Sigmoid colon (tissue), 4 donors: ENCODE measurements at regions not wholly inside any gene's neighbourhood (a gene's known extent, or its start where the extent isn't known, plus 50 kb on each side); places are given as distances from the start of the nearest gene placed in this dataset.

Source experiments
- CTCF ChIP-seq, 4 experiments: fragments of 450-650 bp in 3 of 4; fragments of 200-600 bp in 1 of 4; IDR thresholded peaks; one replicate each; pipeline ENCODE4 v1.5.1; 2016 to 2019; ENCODE audit warnings: antibody characterized with exemption in 4 of 4, mild to moderate bottlenecking in 3 of 4, moderate library complexity in 2 of 4
- POLR2A ChIP-seq, 2 donors: fragments of 450-650 bp; IDR thresholded peaks; one replicate each; pipeline ENCODE4 v1.6.1; 2016; ENCODE audit warnings: antibody characterized with exemption in 2 of 2, mild to moderate bottlenecking in 2 of 2, moderate library complexity in 2 of 2
- POLR2AphosphoS5 ChIP-seq, 4 donors: sonication (generic); formaldehyde crosslinking; IDR thresholded peaks; one replicate each; pipeline ENCODE4 v1.6.1; 2017; ENCODE audit warnings: antibody characterized with exemption in 4 of 4

DNA sequence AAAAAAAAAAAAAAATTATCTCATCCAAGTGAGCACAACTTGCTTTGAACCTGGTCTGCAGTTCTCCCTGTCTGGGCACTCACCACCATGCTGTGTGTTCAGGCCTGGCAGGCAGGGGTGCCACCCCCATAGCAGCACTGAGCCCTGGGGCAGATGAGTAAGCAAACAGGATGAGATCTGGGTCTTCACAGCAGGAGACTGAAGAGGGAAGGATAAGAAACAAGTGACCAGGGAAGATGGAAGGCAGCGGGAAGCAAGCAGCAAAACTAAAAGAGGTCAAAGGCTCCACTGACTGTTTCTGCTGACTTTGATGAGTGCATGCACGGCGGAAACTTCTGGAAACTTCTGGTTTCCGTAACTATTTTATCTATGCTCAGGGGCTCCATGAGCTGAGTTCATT lies 133.5 kb upstream of the SOD1 start:
- TF ChIP-seq CTCF (IDR thresholded peaks at IDR 0.05), result no peak
- TF ChIP-seq POLR2A (IDR thresholded peaks at IDR 0.05), result no peak
- no peak for TF ChIP-seq POLR2AphosphoS5 (IDR thresholded peaks at IDR 0.05)
